Mucosa of descending colon (tissue), 3 donors: ENCODE measurements at regions not wholly inside any gene's neighbourhood (a gene's known extent, or its start where the extent isn't known, plus 50 kb on each side); places are given as distances from the start of the nearest gene placed in this dataset.
A peak's percentile ranks its signal among the peaks of the same experiment; 100 is the strongest.

Source experiments
- ATAC-seq: fragments of 200-7000 bp; cut with Tn5 transposase; one replicate; pipeline ENCODE4 v1.9.1; 2020; ENCODE audit warnings: mild to moderate bottlenecking, moderate library complexity
- DNase-seq, 3 donors: peaks; one replicate each; pipeline ENCODE4 v3.0.0-alpha.2; 2020
- H3K36me3 ChIP-seq: fragments of 200-600 bp; one replicate; pipeline ENCODE4 v1.8.0; 2021; ENCODE audit warnings: low read depth, mild to moderate bottlenecking
- H3K4me1 ChIP-seq: fragments of 200-600 bp; one replicate; pipeline ENCODE4 v1.8.0; 2021; ENCODE audit warnings: low read depth, mild to moderate bottlenecking
- H3K4me3 ChIP-seq: fragments of 200-600 bp; one replicate; pipeline ENCODE4 v1.8.0; 2021; ENCODE audit warnings: mild to moderate bottlenecking
- H3K9me3 ChIP-seq: fragments of 200-600 bp; one replicate; pipeline ENCODE4 v1.8.0; 2021; ENCODE audit warnings: mild to moderate bottlenecking
- intact Hi-C, 2 donors: fragments of 100-400 bp; cut with DNase I in 1 of 2; cut with micrococcal nuclease in 1 of 2; formaldehyde crosslinking; loops; one replicate each; pipeline versions ENCODE4 v1.11.0 to v1.11.1; 2022; cut with DNase I, micrococcal nuclease
- TF ChIP-seq, protein P1 (sequence below): fragments of 200-600 bp; IDR thresholded peaks from one replicate; pipeline ENCODE4 v1.8.0; 2022; ENCODE audit warnings: antibody characterized with exemption, mild to moderate bottlenecking
- donor health status: DM: no; HTN: no; CAD: no; lungs with moderate emphysema.
- donor health status: DM: no; HTN: no; CAD: no.
- donor health status: DM: no; HTN: yes; CAD: no.

GRCh38 chrX:39956803-39957394 is 140.9 kb downstream of the BCOR start:
- intact Hi-C loops: no loop called here
- Histone ChIP-seq H3K4me3 (no peak overlapping the region), H3K9me3 (no peaks in the 10 kb centered on the region), H3K4me1 (peaks cover 8% of the 10 kb centered on the region), H3K36me3 (no peaks in the 10 kb centered on the region)
- ATAC-seq (no peak), DNase-seq (no peak)
- TF ChIP-seq, protein P1, sequence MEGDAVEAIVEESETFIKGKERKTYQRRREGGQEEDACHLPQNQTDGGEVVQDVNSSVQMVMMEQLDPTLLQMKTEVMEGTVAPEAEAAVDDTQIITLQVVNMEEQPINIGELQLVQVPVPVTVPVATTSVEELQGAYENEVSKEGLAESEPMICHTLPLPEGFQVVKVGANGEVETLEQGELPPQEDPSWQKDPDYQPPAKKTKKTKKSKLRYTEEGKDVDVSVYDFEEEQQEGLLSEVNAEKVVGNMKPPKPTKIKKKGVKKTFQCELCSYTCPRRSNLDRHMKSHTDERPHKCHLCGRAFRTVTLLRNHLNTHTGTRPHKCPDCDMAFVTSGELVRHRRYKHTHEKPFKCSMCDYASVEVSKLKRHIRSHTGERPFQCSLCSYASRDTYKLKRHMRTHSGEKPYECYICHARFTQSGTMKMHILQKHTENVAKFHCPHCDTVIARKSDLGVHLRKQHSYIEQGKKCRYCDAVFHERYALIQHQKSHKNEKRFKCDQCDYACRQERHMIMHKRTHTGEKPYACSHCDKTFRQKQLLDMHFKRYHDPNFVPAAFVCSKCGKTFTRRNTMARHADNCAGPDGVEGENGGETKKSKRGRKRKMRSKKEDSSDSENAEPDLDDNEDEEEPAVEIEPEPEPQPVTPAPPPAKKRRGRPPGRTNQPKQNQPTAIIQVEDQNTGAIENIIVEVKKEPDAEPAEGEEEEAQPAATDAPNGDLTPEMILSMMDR: no peak

DNA sequence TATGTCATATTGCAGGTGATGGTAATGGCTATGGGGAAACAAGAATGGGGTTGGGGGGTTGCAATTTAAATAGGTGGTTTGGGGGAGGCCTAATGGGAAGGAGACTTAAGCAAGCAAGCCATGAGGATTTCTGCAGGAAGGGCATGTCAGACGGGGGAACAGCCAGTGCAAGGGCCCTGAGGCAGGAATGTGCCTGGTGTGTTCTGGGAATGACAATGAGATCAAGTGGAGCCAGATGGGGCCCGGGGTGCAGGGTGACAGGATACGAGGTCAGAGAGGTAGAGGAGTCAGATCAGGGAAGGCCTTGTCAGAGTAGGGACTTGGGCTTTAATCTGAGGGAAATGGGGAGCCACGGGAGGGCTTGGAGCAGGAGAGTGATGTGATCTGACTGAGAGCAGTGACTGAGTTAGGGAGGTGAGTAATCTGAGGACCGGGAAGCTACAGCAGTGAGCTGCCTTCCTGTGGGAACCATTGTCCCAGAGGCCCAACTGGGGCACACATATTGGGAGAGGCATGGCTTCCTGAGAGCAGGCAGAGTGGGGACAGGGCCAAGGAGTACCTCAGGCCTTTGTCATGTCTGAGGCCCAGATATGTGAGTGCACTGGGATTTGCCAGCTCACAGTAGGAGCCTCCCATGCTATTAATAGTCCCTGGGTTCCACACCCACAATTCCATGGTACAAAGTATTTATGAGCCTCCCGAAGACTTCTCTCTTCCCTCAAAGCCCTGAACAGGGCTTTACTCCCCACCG is 139.8 kb downstream of the BCOR start:
- intact Hi-C loops: no loop called here
- no peak overlapping the region for H3K4me3 ChIP-seq
- TF ChIP-seq, protein P1: no peak
- H3K9me3 ChIP-seq: no peaks in the 10 kb centered on the region
- peaks cover 8% of the 10 kb centered on the region for H3K4me1 ChIP-seq
- no peaks in the 10 kb centered on the region for H3K36me3 ChIP-seq
- DNase-seq (no peak), ATAC-seq (peak; percentile 50)

GRCh38 chrX:39958850-39959249 is 138.9 kb downstream of the BCOR start:
- TF ChIP-seq, protein P1: no peak
- ATAC-seq: no peak

DNA sequence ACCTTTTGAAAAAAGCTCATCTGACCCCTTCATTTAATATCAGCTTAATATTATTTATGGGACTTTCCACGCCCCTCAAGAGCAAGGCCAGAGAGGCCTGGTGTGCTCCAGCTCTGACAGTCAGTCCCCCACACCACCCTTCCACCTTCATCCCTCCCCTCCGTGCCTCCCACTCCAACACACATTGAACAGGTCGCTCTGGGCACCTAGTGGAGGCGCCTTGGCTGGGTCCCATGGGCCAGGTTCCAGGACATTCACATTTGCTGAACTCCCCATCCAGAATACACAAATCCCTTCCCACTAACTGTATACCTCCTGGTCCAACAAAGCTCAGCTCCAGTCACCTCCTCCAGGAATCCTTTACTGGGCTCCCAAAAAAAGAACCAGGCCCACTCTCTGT is 137.5 kb downstream of the BCOR start:
- no peak for ATAC-seq
- H3K4me3 ChIP-seq: no peak overlapping the region
- H3K36me3 ChIP-seq: no peaks in the 10 kb centered on the region
- peaks cover 4% of the 10 kb centered on the region for H3K4me1 ChIP-seq
- no peak for DNase-seq
- TF ChIP-seq, protein P1: no peak
- H3K9me3 ChIP-seq: no peaks in the 10 kb centered on the region
- intact Hi-C loops: no loop called here

More at GRCh38 chrX:39958850-39959249, 138.9 kb downstream of the BCOR start:
- intact Hi-C loops: no loop called here
- DNase-seq: no peak
- H3K4me3 ChIP-seq: no peak overlapping the region
- H3K36me3 ChIP-seq: no peaks in the 10 kb centered on the region
- no peaks in the 10 kb centered on the region for H3K9me3 ChIP-seq
- peaks cover 4% of the 10 kb centered on the region for H3K4me1 ChIP-seq

DNA sequence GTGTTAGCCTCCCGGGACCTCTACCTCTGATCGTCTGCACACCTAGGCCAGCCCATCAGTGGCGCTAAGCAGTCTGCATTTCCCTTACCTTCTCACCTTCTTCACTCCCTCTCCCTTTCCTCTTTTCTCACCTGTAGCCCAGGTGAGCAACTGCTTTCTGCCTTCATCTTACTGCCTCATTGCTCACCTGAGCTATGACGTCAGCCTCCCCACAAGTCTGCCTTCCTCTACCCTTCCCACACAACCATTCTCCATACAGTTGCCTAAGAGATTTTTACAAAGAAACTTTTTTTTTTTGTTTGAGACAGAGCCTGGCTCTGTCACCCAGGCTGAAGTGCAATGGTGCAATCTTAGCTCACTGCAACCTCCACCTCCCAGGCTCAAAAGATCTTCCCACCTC is 136.3 kb downstream of the BCOR start:
- H3K4me1 ChIP-seq: no peaks in the 10 kb centered on the region
- H3K4me3 ChIP-seq: no peak overlapping the region
- ATAC-seq (no peak), DNase-seq (no peak)
- no peaks in the 10 kb centered on the region for H3K9me3 ChIP-seq
- TF ChIP-seq, protein P1: no peak
- H3K36me3 ChIP-seq: no peaks in the 10 kb centered on the region
- intact Hi-C loops: no loop called here
